ENCODE measurements at regions not wholly inside any gene's neighbourhood (a gene's known extent, or its start where the extent isn't known, plus 50 kb on each side); places are given as distances from the start of the nearest gene placed in this dataset.

DNA sequence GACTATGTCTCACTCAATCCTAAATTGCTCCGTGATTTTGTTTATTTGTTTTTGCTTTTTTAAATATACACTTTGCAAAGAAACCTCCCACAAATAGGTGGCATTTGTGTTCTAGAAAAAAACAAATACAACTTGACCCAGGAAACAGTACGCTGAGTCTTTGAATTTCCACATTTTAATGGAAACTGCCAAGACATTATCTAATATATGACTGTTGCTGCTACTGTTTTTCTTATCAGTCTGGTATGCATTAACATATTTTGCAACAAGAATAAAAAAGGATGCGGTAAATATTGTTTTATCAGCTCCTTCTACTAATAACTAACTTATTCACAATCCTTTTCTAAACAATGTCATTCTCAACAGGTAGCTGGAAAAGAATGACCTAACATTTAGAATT lies 187.4 kb downstream of the LRIG3 start:
- no peak for ATAC-seq
- ChIA-PET POLR2A (no interaction called here), RAD21 (ENCODE audit: low non-redundant PET in 1 of 2, low total read pairs in 2 of 2, uncharacterized antibody in 2 of 2, unreplicated experiment in 2 of 2) (no interaction called here), CTCF (no interaction called here)
- DNase-seq (ENCODE audit: low read depth, low spot score), result no peak
- no peaks in the 10 kb centered on the region; the same call in 1 of the 2 replicates for H3K9me2 ChIP-seq (ENCODE audit: insufficient read depth)
- no peak overlapping the region for H2AFZ ChIP-seq (ENCODE audit: low read depth, low read length, poor library complexity, severe bottlenecking)
- H3K4me1 ChIP-seq (ENCODE audit: control insufficient read depth in 1 of 2, insufficient read depth in 2 of 2, low read length in 2 of 2), result no peaks in the 10 kb centered on the region
- H3K36me3 ChIP-seq (ENCODE audit: control insufficient read depth in 1 of 2, insufficient read depth in 2 of 2, low read length in 2 of 2), result no peaks in the 10 kb centered on the region
- H3K4me2 ChIP-seq (ENCODE audit: low read length), result no peak overlapping the region
- intact Hi-C loops (cut with micrococcal nuclease), result no loop called here
- no peak overlapping the region for H3K4me3 ChIP-seq (replicated peaks in 1 of 2; ENCODE audit: low read depth in 1 of 2, low read length in 2 of 2)
- BruUV-seq (replicated peaks), result no TSS peak
- no peaks in the 10 kb centered on the region for H3K27me3 ChIP-seq (ENCODE audit: insufficient read depth, low read length)
- H3K79me2 ChIP-seq (ENCODE audit: insufficient read depth, low read length), result no peaks in the 10 kb centered on the region
- no peaks in the 10 kb centered on the region for H3K9me3 ChIP-seq (ENCODE audit: control insufficient read depth in 1 of 2, insufficient read depth in 1 of 2, low read depth in 1 of 2, low read length in 2 of 2)
- H3K27ac ChIP-seq (ENCODE audit: low read depth, low read length), result no peak overlapping the region
- TF ChIP-seq ELF1 (IDR thresholded peaks at IDR 0.05; ENCODE audit: borderline replicate concordance, low read depth) (no peak), POLR2AphosphoS5 (IDR thresholded peaks at IDR 0.05; ENCODE audit: low read depth, low read length) (no peak), ZFX (IDR thresholded peaks at IDR 0.05) (no peak), EZH2 (IDR thresholded peaks at IDR 0.05) (no peak)
- TF ChIP-seq, protein P1, sequence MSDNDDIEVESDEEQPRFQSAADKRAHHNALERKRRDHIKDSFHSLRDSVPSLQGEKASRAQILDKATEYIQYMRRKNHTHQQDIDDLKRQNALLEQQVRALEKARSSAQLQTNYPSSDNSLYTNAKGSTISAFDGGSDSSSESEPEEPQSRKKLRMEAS (IDR thresholded peaks at IDR 0.05), result no peak
- TF ChIP-seq, protein P2, sequence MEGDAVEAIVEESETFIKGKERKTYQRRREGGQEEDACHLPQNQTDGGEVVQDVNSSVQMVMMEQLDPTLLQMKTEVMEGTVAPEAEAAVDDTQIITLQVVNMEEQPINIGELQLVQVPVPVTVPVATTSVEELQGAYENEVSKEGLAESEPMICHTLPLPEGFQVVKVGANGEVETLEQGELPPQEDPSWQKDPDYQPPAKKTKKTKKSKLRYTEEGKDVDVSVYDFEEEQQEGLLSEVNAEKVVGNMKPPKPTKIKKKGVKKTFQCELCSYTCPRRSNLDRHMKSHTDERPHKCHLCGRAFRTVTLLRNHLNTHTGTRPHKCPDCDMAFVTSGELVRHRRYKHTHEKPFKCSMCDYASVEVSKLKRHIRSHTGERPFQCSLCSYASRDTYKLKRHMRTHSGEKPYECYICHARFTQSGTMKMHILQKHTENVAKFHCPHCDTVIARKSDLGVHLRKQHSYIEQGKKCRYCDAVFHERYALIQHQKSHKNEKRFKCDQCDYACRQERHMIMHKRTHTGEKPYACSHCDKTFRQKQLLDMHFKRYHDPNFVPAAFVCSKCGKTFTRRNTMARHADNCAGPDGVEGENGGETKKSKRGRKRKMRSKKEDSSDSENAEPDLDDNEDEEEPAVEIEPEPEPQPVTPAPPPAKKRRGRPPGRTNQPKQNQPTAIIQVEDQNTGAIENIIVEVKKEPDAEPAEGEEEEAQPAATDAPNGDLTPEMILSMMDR (IDR thresholded peaks at IDR 0.05 in 2 of 3, conservative IDR thresholded peaks at IDR 0.05 in 1 of 3; ENCODE audit: borderline replicate concordance in 1 of 3, insufficient read depth in 1 of 3, low read depth in 2 of 3, low read length in 2 of 3), result no peak
- TF ChIP-seq, protein P3, sequence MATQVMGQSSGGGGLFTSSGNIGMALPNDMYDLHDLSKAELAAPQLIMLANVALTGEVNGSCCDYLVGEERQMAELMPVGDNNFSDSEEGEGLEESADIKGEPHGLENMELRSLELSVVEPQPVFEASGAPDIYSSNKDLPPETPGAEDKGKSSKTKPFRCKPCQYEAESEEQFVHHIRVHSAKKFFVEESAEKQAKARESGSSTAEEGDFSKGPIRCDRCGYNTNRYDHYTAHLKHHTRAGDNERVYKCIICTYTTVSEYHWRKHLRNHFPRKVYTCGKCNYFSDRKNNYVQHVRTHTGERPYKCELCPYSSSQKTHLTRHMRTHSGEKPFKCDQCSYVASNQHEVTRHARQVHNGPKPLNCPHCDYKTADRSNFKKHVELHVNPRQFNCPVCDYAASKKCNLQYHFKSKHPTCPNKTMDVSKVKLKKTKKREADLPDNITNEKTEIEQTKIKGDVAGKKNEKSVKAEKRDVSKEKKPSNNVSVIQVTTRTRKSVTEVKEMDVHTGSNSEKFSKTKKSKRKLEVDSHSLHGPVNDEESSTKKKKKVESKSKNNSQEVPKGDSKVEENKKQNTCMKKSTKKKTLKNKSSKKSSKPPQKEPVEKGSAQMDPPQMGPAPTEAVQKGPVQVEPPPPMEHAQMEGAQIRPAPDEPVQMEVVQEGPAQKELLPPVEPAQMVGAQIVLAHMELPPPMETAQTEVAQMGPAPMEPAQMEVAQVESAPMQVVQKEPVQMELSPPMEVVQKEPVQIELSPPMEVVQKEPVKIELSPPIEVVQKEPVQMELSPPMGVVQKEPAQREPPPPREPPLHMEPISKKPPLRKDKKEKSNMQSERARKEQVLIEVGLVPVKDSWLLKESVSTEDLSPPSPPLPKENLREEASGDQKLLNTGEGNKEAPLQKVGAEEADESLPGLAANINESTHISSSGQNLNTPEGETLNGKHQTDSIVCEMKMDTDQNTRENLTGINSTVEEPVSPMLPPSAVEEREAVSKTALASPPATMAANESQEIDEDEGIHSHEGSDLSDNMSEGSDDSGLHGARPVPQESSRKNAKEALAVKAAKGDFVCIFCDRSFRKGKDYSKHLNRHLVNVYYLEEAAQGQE (IDR thresholded peaks at IDR 0.05; ENCODE audit: low read depth), result no peak
- H4K20me1 ChIP-seq (ENCODE audit: insufficient read depth), result no peaks in the 10 kb centered on the region
- no peak overlapping the region for H3K9ac ChIP-seq (ENCODE audit: low read length)
